GM10248 (cell line): ENCODE measurements at regions not wholly inside any gene's neighbourhood (a gene's known extent, or its start where the extent isn't known, plus 50 kb on each side); places are given as distances from the start of the nearest gene placed in this dataset.

ENCODE experiments used
- CTCF ChIA-PET: fragments of 300-600 bp; sonication (Branson Sonifier 250); formaldehyde crosslinking; extraction: SDS; loops from one replicate; lab custom pipeline; 2021; ENCODE audit warnings: antibody characterized with exemption; lab: Yijun Ruan, JAX
- POLR2A ChIA-PET: fragments of 350-650 bp; sonication (Branson Sonifier 250); formaldehyde crosslinking; extraction: SDS; loops from one replicate; lab custom pipeline; 2020; ENCODE audit warnings: antibody characterized with exemption; lab: Yijun Ruan, JAX
- DNase-seq: peaks from one replicate; pipeline ENCODE4 v3.0.0; 2012; ENCODE audit errors: extremely low spot score
- CTCF ChIP-seq: IDR thresholded peaks from 2 replicates; pipeline ENCODE4 v1.5.1; 2012; ENCODE audit warnings: mild to moderate bottlenecking, low read depth; ENCODE audit errors: extremely low read depth, missing control alignments, control extremely low read depth

DNA sequence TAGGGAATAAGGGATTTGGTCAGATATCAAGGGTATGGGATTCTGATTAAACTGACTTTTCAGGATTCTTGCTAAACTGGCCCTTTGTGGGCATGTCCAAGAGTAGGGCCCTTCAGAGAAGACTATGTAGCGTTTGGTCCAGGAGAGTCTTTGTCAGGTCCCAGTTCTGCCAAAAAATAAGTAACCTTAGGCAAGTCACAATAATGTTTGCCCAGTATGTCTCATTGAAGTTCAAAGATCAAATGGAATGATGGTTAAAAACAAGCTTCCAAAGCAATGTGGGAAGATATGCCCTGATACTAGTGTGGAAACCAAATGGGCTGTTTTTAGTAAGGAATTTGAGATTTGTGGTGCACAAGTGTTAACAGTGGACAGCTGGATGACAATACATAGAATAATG lies 454.4 kb downstream of the WDR72 start:
- ChIA-PET POLR2A (no interaction called here), CTCF (interaction anchor here (1.9 kb wide), 1 partner anchor 19 kb away, joined by 7 read pairs; no protein-coding TSS in a partner anchor)
- DNase-seq, result no peak
- no peak for TF ChIP-seq CTCF

GRCh38 chr15:53297828-53298227 lies 461.6 kb downstream of the WDR72 start:
- no peak for TF ChIP-seq CTCF

DNA sequence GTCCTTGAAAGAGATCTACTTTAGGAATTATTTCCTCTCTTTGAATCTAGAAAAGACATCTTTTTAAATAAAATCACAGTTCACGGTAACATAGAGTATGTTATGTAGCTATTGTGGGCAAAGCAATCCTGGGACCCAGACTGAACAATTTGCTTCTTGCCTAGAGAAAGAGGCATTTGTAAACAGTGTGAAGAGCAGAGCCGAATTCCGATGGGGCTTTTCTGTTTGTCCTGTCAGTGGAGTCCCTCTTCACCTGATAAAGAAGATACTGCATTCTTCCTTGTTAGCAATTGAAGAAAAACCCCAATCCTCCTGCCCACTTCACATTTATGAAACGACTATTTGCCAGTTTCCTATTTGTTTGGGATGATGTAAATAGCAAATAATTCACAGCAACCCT lies 462.9 kb downstream of the WDR72 start:
- CTCF ChIA-PET, result interaction anchor here (1.6 kb wide), 1 partner anchor 10 kb away, joined by 3 read pairs; no protein-coding TSS in a partner anchor
- no peak for DNase-seq
- POLR2A ChIA-PET, result no interaction called here
- TF ChIP-seq CTCF, result no peak

More at GRCh38 chr15:53297828-53298227, 461.6 kb downstream of the WDR72 start:
- CTCF ChIA-PET, result no interaction called here
- POLR2A ChIA-PET, result no interaction called here
- no peak for DNase-seq

DNA sequence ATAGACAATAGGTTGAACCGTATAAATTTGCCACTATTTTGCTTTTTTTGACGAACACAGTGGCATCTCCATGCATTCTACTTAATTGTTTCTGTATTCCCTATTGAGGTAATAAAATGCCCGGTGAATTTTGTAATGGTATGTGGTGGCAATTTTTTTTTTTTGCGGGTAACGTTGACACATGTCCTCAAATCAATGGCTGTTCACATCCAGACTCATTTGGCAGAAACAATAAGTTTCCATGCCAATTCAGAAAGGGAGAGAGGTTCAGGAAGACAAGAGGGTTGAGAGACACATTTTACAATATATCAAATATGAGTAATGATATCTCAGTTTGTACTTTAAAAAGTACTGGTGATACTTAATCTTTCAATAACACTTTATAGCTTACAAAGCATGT lies 463.9 kb downstream of the WDR72 start:
- CTCF ChIA-PET, result interaction anchor here (1.6 kb wide), 1 partner anchor 9 kb away, joined by 3 read pairs; no protein-coding TSS in a partner anchor

GRCh38 chr15:53288542-53288941 lies 470.9 kb downstream of the WDR72 start:
- ChIA-PET CTCF (no interaction called here), POLR2A (no interaction called here)
- no peak for DNase-seq
- TF ChIP-seq CTCF, result no peak

More for the DNA sequence above, 463.9 kb downstream of the WDR72 start:
- no peak for DNase-seq
- POLR2A ChIA-PET, result no interaction called here
- no peak for TF ChIP-seq CTCF

- ChIA-PET POLR2A (no interaction called here), CTCF (no interaction called here)
- DNase-seq, result no peak
- no peak for TF ChIP-seq CTCF
Observed at GRCh38 chr15:53274630-53275029, 484.5 kb upstream of the ONECUT1 start.

- ChIA-PET CTCF (no interaction called here), POLR2A (no interaction called here)
- TF ChIP-seq CTCF, result no peak
- DNase-seq, result no peak
Observed at GRCh38 chr15:53272116-53272515, 482.0 kb upstream of the ONECUT1 start.
